Activated T-cell treated with anti-CD3 and anti-CD28 coated beads, Interleukin-2, amount 50 U/mL, for 24 hours (primary cell): ENCODE measurements at regions not wholly inside any gene's neighbourhood (a gene's known extent, or its start where the extent isn't known, plus 50 kb on each side); places are given as distances from the start of the nearest gene placed in this dataset.
"Not testable (repeated sequence)": the region's sequence is repeated elsewhere in the genome, so short reads cannot be mapped to it uniquely, and the experiment has no call there.

ENCODE experiments used
- DNase-seq: peaks from one replicate; pipeline ENCODE4 v3.0.0-alpha.2; 2020
- H3K27ac Mint-ChIP-seq: 2 replicates; pipeline ENCODE4 v1.8.0; 2020; ENCODE audit warnings: mild to moderate bottlenecking, mixed read lengths
- H3K27me3 Mint-ChIP-seq: 2 replicates; pipeline ENCODE4 v1.8.0; 2020; ENCODE audit warnings: mixed read lengths
- H3K36me3 Mint-ChIP-seq: 2 replicates; pipeline ENCODE4 v1.8.0; 2020; ENCODE audit warnings: low read depth, mixed read lengths
- H3K4me1 Mint-ChIP-seq: 2 replicates; pipeline ENCODE4 v1.8.0; 2020; ENCODE audit warnings: low read depth, mixed read lengths
- H3K4me3 Mint-ChIP-seq: 2 replicates; pipeline ENCODE4 v1.8.0; 2020; ENCODE audit warnings: mild to moderate bottlenecking, moderate library complexity, mixed read lengths
- H3K9me3 Mint-ChIP-seq: 2 replicates; pipeline ENCODE4 v1.8.0; 2020; ENCODE audit warnings: mixed read lengths

- no peaks in the 10 kb centered on the region for H3K4me1 Mint-ChIP-seq
- DNase-seq: no peak
- no peaks in the 10 kb centered on the region for H3K36me3 Mint-ChIP-seq
- peaks cover 2% of the 10 kb centered on the region for H3K9me3 Mint-ChIP-seq
- H3K27me3 Mint-ChIP-seq: no peaks in the 10 kb centered on the region
- H3K4me3 Mint-ChIP-seq: no peak overlapping the region
- H3K27ac Mint-ChIP-seq: no peak overlapping the region
Observed at GRCh38 chr9:74412236-74412979, 84.7 kb upstream of the RORB start.

GRCh38 chr9:74413876-74414275 lies 83.3 kb upstream of the RORB start:
- peaks cover 2% of the 10 kb centered on the region for H3K9me3 Mint-ChIP-seq
- H3K36me3 Mint-ChIP-seq: no peaks in the 10 kb centered on the region
- H3K27me3 Mint-ChIP-seq: no peaks in the 10 kb centered on the region
- H3K4me3 Mint-ChIP-seq: no peak overlapping the region
- no peaks in the 10 kb centered on the region for H3K4me1 Mint-ChIP-seq
- no peak overlapping the region for H3K27ac Mint-ChIP-seq
- DNase-seq: no peak

- H3K4me3 Mint-ChIP-seq: no peak overlapping the region
- DNase-seq: no peak
- H3K4me1 Mint-ChIP-seq: no peaks in the 10 kb centered on the region
- no peaks in the 10 kb centered on the region for H3K27me3 Mint-ChIP-seq
- H3K9me3 Mint-ChIP-seq: peaks cover 2% of the 10 kb centered on the region
- H3K36me3 Mint-ChIP-seq: no peaks in the 10 kb centered on the region
- H3K27ac Mint-ChIP-seq: no peak overlapping the region
Observed at GRCh38 chr9:74414325-74414724, 82.8 kb upstream of the RORB start.

GRCh38 chr9:74415995-74416394 lies 81.1 kb upstream of the RORB start:
- H3K36me3 Mint-ChIP-seq: no peaks in the 10 kb centered on the region
- H3K27ac Mint-ChIP-seq: no peak overlapping the region
- H3K4me3 Mint-ChIP-seq: no peak overlapping the region
- H3K27me3 Mint-ChIP-seq: no peaks in the 10 kb centered on the region
- peaks cover 2% of the 10 kb centered on the region for H3K9me3 Mint-ChIP-seq
- H3K4me1 Mint-ChIP-seq: no peaks in the 10 kb centered on the region
- DNase-seq: no peak

- DNase-seq, H3K4me1 Mint-ChIP-seq, H3K27me3 Mint-ChIP-seq, H3K36me3 Mint-ChIP-seq, H3K4me3 Mint-ChIP-seq, H3K27ac Mint-ChIP-seq, H3K9me3 Mint-ChIP-seq: not testable (repeated sequence)
Observed at GRCh38 chr9:74424488-74424887, 72.6 kb upstream of the RORB start.

- DNase-seq: no peak
- Mint-ChIP-seq H3K27ac (no peak overlapping the region), H3K4me3 (no peak overlapping the region), H3K9me3 (no peaks in the 10 kb centered on the region), H3K4me1 (no peaks in the 10 kb centered on the region), H3K27me3 (no peaks in the 10 kb centered on the region), H3K36me3 (no peaks in the 10 kb centered on the region)
Observed at GRCh38 chr9:74431467-74431866, 65.7 kb upstream of the RORB start.

- no peaks in the 10 kb centered on the region for H3K9me3 Mint-ChIP-seq
- H3K4me1 Mint-ChIP-seq: no peaks in the 10 kb centered on the region
- no peak overlapping the region for H3K27ac Mint-ChIP-seq
- no peaks in the 10 kb centered on the region for H3K27me3 Mint-ChIP-seq
- no peak for DNase-seq
- H3K36me3 Mint-ChIP-seq: no peaks in the 10 kb centered on the region
- H3K4me3 Mint-ChIP-seq: no peak overlapping the region
Observed at GRCh38 chr9:74443036-74443750, 53.9 kb upstream of the RORB start.

- Mint-ChIP-seq H3K9me3 (no peaks in the 10 kb centered on the region), H3K27me3 (no peaks in the 10 kb centered on the region)
- no peak for DNase-seq
Observed at GRCh38 chr9:74444369-74444768, 52.8 kb upstream of the RORB start.

More at GRCh38 chr9:74444369-74444768, 52.8 kb upstream of the RORB start:
- H3K27ac Mint-ChIP-seq: no peak overlapping the region
- H3K4me3 Mint-ChIP-seq: no peak overlapping the region
- H3K4me1 Mint-ChIP-seq: no peaks in the 10 kb centered on the region
- H3K36me3 Mint-ChIP-seq: no peaks in the 10 kb centered on the region
